Heart left ventricle (tissue), 16 donors: ENCODE measurements at regions not wholly inside any gene's neighbourhood (a gene's known extent, or its start where the extent isn't known, plus 50 kb on each side); places are given as distances from the start of the nearest gene placed in this dataset.

Source experiments
- ATAC-seq, 4 donors: fragments of 200-7000 bp; cut with Tn5 transposase; one replicate each; pipeline ENCODE4 v1.9.1; 2020 to 2022; ENCODE audit warnings: moderate library complexity in 4 of 4, mild to moderate bottlenecking in 3 of 4, moderate number of reproducible peaks in 1 of 4
- DNase-seq, 5 donors: peaks; one replicate each; pipeline ENCODE4 v3.0.0-alpha.2; 2020
- H3K27ac ChIP-seq, 12 donors: fragments of 200-600 bp; sonication (generic) in 4 of 12; one replicate each; pipeline versions ENCODE4 v1.5.0 to v1.8.0; 2016 to 2022; ENCODE audit warnings: mild to moderate bottlenecking in 2 of 12
- H3K27me3 ChIP-seq, 9 donors: fragments of 200-600 bp; sonication (generic) in 2 of 9; one replicate each; pipeline versions ENCODE4 v1.5.1 to v1.8.0; 2016 to 2022; ENCODE audit warnings: mild to moderate bottlenecking in 3 of 9
- H3K36me3 ChIP-seq, 9 donors: fragments of 200-600 bp; sonication (generic) in 2 of 9; one replicate each; pipeline versions ENCODE4 v1.5.0 to v1.8.0; 2018 to 2022; ENCODE audit warnings: mild to moderate bottlenecking in 2 of 9
- H3K4me1 ChIP-seq, 12 donors: fragments of 200-600 bp; sonication (generic) in 4 of 12; one replicate each; pipeline versions ENCODE4 v1.5.0 to v1.8.0; 2016 to 2022; ENCODE audit warnings: mild to moderate bottlenecking in 3 of 12
- H3K4me3 ChIP-seq, 12 donors: fragments of 200-600 bp; sonication (generic) in 4 of 12; one replicate each; pipeline versions ENCODE4 v1.5.0 to v1.8.0; 2017 to 2022; ENCODE audit warnings: mild to moderate bottlenecking in 9 of 12, moderate library complexity in 4 of 12
- H3K9me3 ChIP-seq, 12 donors: fragments of 200-600 bp; sonication (generic) in 4 of 12; one replicate each; pipeline versions ENCODE4 v1.5.0 to v1.8.0; 2016 to 2022; ENCODE audit warnings: mild to moderate bottlenecking in 1 of 12
- POLR2A ChIP-seq, 2 donors: fragments of 450-650 bp; IDR thresholded peaks; one replicate each; pipeline ENCODE4 v1.6.1; 2017; ENCODE audit warnings: antibody characterized with exemption in 2 of 2, mild to moderate bottlenecking in 2 of 2, moderate library complexity in 2 of 2
- WGBS, 4 donors: extraction: QIAGEN DNeasy Blood & Tissue Kit in 2 of 4; methylation state at CpG; one replicate each; pipeline versions ENCODE4 v1.1.5 to v1.1.7; 2013 to 2018; 5-methylcytosine and 5-hydroxymethylcytosine counted together
- intact Hi-C, 10 donors: fragments of 100-400 bp; cut with DNase I; formaldehyde crosslinking; loops; one replicate each; pipeline versions ENCODE4 v1.11.1 to v1.14.2; 2022
- TF ChIP-seq, protein P1 (sequence below), 12 donors: fragments of 200-600 bp; sonication (generic) in 4 of 12; IDR thresholded peaks; one replicate each; pipeline versions ENCODE4 v1.5.0 to v1.8.0; 2018 to 2022; ENCODE audit warnings: antibody characterized with exemption in 12 of 12, mild to moderate bottlenecking in 5 of 12
- donor health status: ischemic (EF 13 %, LVEDD 7.1; RV severe dilation, severe dysfunction).
- donor health status: healthy with polysubstance abuse.
- donor health status: DM: no; HTN: yes; CAD: no.
- donor health status: DM: no; HTN: no; CAD: no.
- donor health status: ischemic (EF 25% LVEDD 6.9; RV normal size, moderate dysfunction).
- donor health status: ischemic (EF 25% LVEDD 5.7; RV mildly dilated, moderate dysfunction).
- donor health status: healthy.
- donor health status: DM: yes; HTN: yes; CAD: no.
- donor health status: ischemic (EF 35%, LVEDD 5.7; RV mildly dilated, moderate dysfunction).
- donor health status: nonischemic (EF 11% LVEDD 7.7; RV severe dilation, severe dysfunction).
- donor health status: DM: yes; HTN: yes; CAD: no.
- donor health status: PGD.
- donor health status: ischemic (EF 29% LVEDD 5.4; RV normal size, mild dysfunction).
- donor health status: nonischemic (EF 23%, LVEDD 6.1; RV moderate dilation, normal function).

GRCh38 chr16:52051414-52052172, 495.4 kb downstream of the TOX3 start:
- ATAC-seq = no peak
- WGBS, 4 donors = 81 to 93% (median 87%) methylated on average over 1 of the region's 1 CpG
- Histone ChIP-seq H3K4me3 (no peak overlapping the region), H3K9me3 (peaks cover 0 to 4% (median under 1%) of the 10 kb centered on the region in 12 donors), H3K36me3 (no peaks in the 10 kb centered on the region), H3K27ac (no peak overlapping the region), H3K4me1 (no peaks in the 10 kb centered on the region), H3K27me3 (no peaks in the 10 kb centered on the region)
- TF ChIP-seq, protein P1, sequence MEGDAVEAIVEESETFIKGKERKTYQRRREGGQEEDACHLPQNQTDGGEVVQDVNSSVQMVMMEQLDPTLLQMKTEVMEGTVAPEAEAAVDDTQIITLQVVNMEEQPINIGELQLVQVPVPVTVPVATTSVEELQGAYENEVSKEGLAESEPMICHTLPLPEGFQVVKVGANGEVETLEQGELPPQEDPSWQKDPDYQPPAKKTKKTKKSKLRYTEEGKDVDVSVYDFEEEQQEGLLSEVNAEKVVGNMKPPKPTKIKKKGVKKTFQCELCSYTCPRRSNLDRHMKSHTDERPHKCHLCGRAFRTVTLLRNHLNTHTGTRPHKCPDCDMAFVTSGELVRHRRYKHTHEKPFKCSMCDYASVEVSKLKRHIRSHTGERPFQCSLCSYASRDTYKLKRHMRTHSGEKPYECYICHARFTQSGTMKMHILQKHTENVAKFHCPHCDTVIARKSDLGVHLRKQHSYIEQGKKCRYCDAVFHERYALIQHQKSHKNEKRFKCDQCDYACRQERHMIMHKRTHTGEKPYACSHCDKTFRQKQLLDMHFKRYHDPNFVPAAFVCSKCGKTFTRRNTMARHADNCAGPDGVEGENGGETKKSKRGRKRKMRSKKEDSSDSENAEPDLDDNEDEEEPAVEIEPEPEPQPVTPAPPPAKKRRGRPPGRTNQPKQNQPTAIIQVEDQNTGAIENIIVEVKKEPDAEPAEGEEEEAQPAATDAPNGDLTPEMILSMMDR (IDR thresholded peaks at IDR 0.05) = no peak
- TF ChIP-seq POLR2A (IDR thresholded peaks at IDR 0.05) = no peak
- intact Hi-C loops = no loop called here
- no peak for DNase-seq

- Histone ChIP-seq H3K9me3 (peaks cover 0 to 16% (median 6%) of the 10 kb centered on the region in 12 donors), H3K27me3 (no peaks in the 10 kb centered on the region), H3K27ac (no peak overlapping the region), H3K4me1 (no peaks in the 10 kb centered on the region), H3K36me3 (no peaks in the 10 kb centered on the region), H3K4me3 (no peak overlapping the region)
- WGBS, 4 donors = 61 to 74% (median 66%) methylated on average over 2 of the region's 2 CpGs
- no peak for DNase-seq
- TF ChIP-seq, protein P1 (IDR thresholded peaks at IDR 0.05) = no peak
- no peak for TF ChIP-seq POLR2A (IDR thresholded peaks at IDR 0.05)
- no peak for ATAC-seq
- intact Hi-C loops = no loop called here
Measured at GRCh38 chr16:52050418-52050817, 496.5 kb downstream of the TOX3 start.

- DNase-seq = no peak
- Histone ChIP-seq H3K9me3 (peaks cover 0 to 4% (median 0%) of the 10 kb centered on the region in 12 donors), H3K27me3 (no peaks in the 10 kb centered on the region), H3K36me3 (no peaks in the 10 kb centered on the region), H3K4me1 (no peaks in the 10 kb centered on the region), H3K27ac (no peak overlapping the region), H3K4me3 (no peak overlapping the region)
- no peak for ATAC-seq
- no peak for TF ChIP-seq POLR2A (IDR thresholded peaks at IDR 0.05)
- TF ChIP-seq, protein P1 (IDR thresholded peaks at IDR 0.05) = no peak
- WGBS, 4 donors = 47 to 64% (median 52%) methylated on average over 2 of the region's 2 CpGs
- intact Hi-C loops = no loop called here
Measured at GRCh38 chr16:52035436-52035835, 511.5 kb downstream of the TOX3 start.

GRCh38 chr16:52034830-52035229, 512.1 kb downstream of the TOX3 start:
- ATAC-seq = no peak
- Histone ChIP-seq H3K27ac (no peak overlapping the region), H3K27me3 (no peaks in the 10 kb centered on the region), H3K36me3 (no peaks in the 10 kb centered on the region), H3K9me3 (no peaks in the 10 kb centered on the region), H3K4me3 (no peak overlapping the region), H3K4me1 (no peaks in the 10 kb centered on the region)
- intact Hi-C loops = no loop called here
- TF ChIP-seq, protein P1 (IDR thresholded peaks at IDR 0.05) = no peak
- TF ChIP-seq POLR2A (IDR thresholded peaks at IDR 0.05) = no peak
- no peak for DNase-seq
